ENCODE measurements at regions not wholly inside any gene's neighbourhood (a gene's known extent, or its start where the extent isn't known, plus 50 kb on each side); places are given as distances from the start of the nearest gene placed in this dataset.

GRCh38 chr2:225742487-225742886 lies 343.0 kb downstream of the NYAP2 start:
- no peaks in the 10 kb centered on the region for H3K36me3 ChIP-seq (ENCODE audit: control insufficient read depth in 2 of 2, insufficient read depth in 1 of 2, low read length in 2 of 2)
- H3K4me3 ChIP-seq (ENCODE audit: low read depth, low read length) = no peak overlapping the region
- POLR2A ChIA-PET = no interaction called here
- H3K27ac ChIP-seq (ENCODE audit: extremely low read depth, low read depth, low read length) = no peak overlapping the region
- H3K9me3 ChIP-seq (ENCODE audit: control insufficient read depth, insufficient read depth, low read depth, low read length) = no peaks in the 10 kb centered on the region
- H3K4me1 ChIP-seq (ENCODE audit: control insufficient read depth, insufficient read depth, low read length) = no peaks in the 10 kb centered on the region
- no peak for TF ChIP-seq TSHZ1 (tag by site-specific recombination; IDR thresholded peaks at IDR 0.05; ENCODE audit: borderline replicate concordance)
- TF ChIP-seq ZNF510 (tag by site-specific recombination; IDR thresholded peaks at IDR 0.05; ENCODE audit: insufficient replicate concordance) = no peak
- no peak for TF ChIP-seq RBAK (tag by site-specific recombination; IDR thresholded peaks at IDR 0.05)
- TF ChIP-seq ZNF521 (tag by site-specific recombination; IDR thresholded peaks at IDR 0.05) = no peak
- TF ChIP-seq BCL11A (tag by site-specific recombination; IDR thresholded peaks at IDR 0.05; ENCODE audit: low read depth) = no peak
- no peak for TF ChIP-seq ZBTB6 (tag by site-specific recombination; IDR thresholded peaks at IDR 0.05)
- TF ChIP-seq SP7 (tag by site-specific recombination; IDR thresholded peaks at IDR 0.05) = no peak
- TF ChIP-seq ZBTB11 (tag by site-specific recombination; conservative IDR thresholded peaks at IDR 0.05; ENCODE audit: low read depth) = no peak
- TF ChIP-seq ZNF560 (tag by site-specific recombination; IDR thresholded peaks at IDR 0.05; ENCODE audit: borderline replicate concordance) = no peak
- TF ChIP-seq ZNF366 (tag by site-specific recombination; conservative IDR thresholded peaks at IDR 0.05) = no peak
- TF ChIP-seq ZNF76 (tag by site-specific recombination; IDR thresholded peaks at IDR 0.05; ENCODE audit: borderline replicate concordance, low read depth) = no peak
- TF ChIP-seq KLF16 (tag by site-specific recombination; IDR thresholded peaks at IDR 0.05) = no peak
- no peak for TF ChIP-seq ZNF114 (tag by site-specific recombination; IDR thresholded peaks at IDR 0.05)
- no peak for TF ChIP-seq OSR2 (tag by site-specific recombination; IDR thresholded peaks at IDR 0.05)
- no peak for TF ChIP-seq ZNF433 (tag by site-specific recombination; IDR thresholded peaks at IDR 0.05; ENCODE audit: low read depth)
- no peak for TF ChIP-seq ZNF175 (tag by site-specific recombination; IDR thresholded peaks at IDR 0.05)
- TF ChIP-seq, protein P1, sequence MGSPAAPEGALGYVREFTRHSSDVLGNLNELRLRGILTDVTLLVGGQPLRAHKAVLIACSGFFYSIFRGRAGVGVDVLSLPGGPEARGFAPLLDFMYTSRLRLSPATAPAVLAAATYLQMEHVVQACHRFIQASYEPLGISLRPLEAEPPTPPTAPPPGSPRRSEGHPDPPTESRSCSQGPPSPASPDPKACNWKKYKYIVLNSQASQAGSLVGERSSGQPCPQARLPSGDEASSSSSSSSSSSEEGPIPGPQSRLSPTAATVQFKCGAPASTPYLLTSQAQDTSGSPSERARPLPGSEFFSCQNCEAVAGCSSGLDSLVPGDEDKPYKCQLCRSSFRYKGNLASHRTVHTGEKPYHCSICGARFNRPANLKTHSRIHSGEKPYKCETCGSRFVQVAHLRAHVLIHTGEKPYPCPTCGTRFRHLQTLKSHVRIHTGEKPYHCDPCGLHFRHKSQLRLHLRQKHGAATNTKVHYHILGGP (tag by site-specific recombination; IDR thresholded peaks at IDR 0.05) = no peak
- TF ChIP-seq GLI2 (tag by site-specific recombination; IDR thresholded peaks at IDR 0.05; ENCODE audit: borderline replicate concordance, low read depth) = no peak
- no peak for TF ChIP-seq ZNF248 (tag by site-specific recombination; IDR thresholded peaks at IDR 0.05)
- TF ChIP-seq, protein P2, sequence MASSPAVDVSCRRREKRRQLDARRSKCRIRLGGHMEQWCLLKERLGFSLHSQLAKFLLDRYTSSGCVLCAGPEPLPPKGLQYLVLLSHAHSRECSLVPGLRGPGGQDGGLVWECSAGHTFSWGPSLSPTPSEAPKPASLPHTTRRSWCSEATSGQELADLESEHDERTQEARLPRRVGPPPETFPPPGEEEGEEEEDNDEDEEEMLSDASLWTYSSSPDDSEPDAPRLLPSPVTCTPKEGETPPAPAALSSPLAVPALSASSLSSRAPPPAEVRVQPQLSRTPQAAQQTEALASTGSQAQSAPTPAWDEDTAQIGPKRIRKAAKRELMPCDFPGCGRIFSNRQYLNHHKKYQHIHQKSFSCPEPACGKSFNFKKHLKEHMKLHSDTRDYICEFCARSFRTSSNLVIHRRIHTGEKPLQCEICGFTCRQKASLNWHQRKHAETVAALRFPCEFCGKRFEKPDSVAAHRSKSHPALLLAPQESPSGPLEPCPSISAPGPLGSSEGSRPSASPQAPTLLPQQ (tag by site-specific recombination; IDR thresholded peaks at IDR 0.05) = no peak
- CTCF ChIA-PET = interaction anchor here (0.6 kb wide), 1 partner anchor 45 kb away, joined by 3 read pairs; no protein-coding TSS in a partner anchor
